ENCODE measurements at regions not wholly inside any gene's neighbourhood (a gene's known extent, or its start where the extent isn't known, plus 50 kb on each side); places are given as distances from the start of the nearest gene placed in this dataset.
A peak's percentile ranks its signal among the peaks of the same experiment; 100 is the strongest.

DNA sequence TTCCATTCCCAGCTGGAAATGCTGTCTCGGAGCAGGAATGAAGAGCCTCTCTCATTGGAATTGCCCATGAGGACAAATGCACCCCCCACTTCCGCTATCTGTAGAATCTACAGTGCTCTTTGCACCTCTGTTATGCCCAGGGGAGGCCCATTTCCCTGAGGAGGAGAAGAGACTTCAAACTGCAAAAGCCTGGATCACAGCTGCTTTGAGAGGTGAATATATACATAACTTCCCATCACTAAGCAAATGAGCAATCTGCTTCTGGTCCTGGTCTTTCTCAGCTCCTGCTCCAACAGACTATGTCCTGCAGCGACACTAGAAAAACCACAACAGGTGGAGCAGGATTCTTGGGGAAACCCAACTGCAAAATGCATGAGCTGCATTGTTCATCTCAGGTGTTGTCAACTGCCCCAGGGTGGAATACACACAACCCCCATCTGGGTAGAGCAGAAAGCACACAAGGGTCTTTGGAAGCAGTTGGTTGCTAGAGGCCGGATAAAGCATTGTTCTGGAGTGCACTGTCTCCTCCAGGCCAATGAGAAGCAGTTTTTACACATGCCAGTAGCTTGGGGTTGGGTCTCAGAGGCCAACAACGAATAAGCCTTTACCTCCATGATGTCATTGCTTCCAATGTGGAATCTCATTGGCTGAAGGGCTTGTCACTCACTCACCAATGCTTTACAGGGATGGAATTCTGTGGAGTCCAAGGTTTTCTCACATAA lies 67.7 kb upstream of the RAB4A start:
- no peaks in the 10 kb centered on the region for H3K27me3 Mint-ChIP-seq
- H3K36me3 Mint-ChIP-seq = no peaks in the 10 kb centered on the region
- H3K4me3 Mint-ChIP-seq = peak overlapping the region; percentile 1
- no peak for DNase-seq (ENCODE audit: extremely low spot score, unreplicated experiment)
- peaks cover 4% of the 10 kb centered on the region for H3K9me3 Mint-ChIP-seq
- peaks cover 59% of the 10 kb centered on the region for H3K4me1 Mint-ChIP-seq (ENCODE audit: unreplicated experiment)
- TF ChIP-seq, protein P1, sequence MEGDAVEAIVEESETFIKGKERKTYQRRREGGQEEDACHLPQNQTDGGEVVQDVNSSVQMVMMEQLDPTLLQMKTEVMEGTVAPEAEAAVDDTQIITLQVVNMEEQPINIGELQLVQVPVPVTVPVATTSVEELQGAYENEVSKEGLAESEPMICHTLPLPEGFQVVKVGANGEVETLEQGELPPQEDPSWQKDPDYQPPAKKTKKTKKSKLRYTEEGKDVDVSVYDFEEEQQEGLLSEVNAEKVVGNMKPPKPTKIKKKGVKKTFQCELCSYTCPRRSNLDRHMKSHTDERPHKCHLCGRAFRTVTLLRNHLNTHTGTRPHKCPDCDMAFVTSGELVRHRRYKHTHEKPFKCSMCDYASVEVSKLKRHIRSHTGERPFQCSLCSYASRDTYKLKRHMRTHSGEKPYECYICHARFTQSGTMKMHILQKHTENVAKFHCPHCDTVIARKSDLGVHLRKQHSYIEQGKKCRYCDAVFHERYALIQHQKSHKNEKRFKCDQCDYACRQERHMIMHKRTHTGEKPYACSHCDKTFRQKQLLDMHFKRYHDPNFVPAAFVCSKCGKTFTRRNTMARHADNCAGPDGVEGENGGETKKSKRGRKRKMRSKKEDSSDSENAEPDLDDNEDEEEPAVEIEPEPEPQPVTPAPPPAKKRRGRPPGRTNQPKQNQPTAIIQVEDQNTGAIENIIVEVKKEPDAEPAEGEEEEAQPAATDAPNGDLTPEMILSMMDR (conservative IDR thresholded peaks at IDR 0.05) = no peak
- peak overlapping the region; percentile 82 for H3K27ac Mint-ChIP-seq

DNA sequence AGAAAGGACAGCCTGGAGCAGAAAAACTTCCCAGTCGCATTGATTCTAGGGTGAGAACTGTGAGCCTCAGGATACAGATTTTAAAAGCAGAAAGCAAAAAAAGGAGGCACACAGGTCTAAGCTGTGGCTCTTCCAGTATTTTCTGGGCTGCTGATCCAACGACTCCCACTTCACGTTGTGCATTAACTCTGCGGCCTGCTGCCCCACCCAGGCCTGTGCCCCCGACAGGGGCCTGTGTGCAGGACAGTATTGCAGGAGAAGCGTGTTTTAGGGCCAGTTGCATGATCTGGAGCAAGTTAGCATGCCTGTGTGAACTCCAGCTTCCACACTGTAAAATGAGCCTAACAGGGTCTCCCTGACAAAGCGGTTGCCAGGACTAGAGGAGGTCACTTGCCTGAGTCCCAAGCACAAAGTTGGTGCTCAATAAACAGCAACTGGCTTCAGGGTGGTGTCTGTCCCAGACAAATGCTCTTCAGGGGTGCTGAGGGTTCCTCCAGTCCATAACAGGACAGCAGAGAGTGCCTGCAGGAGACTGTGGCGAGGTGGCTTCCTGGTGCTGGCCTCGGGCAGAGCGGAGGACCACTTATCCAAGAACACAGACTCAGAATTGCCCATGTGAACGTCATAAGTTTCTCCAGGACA lies 66.8 kb upstream of the RAB4A start:
- H3K27ac Mint-ChIP-seq = peak overlapping the region; percentile 82
- peaks cover 53% of the 10 kb centered on the region for H3K4me1 Mint-ChIP-seq (ENCODE audit: unreplicated experiment)
- no peaks in the 10 kb centered on the region for H3K36me3 Mint-ChIP-seq
- no peaks in the 10 kb centered on the region for H3K27me3 Mint-ChIP-seq
- TF ChIP-seq, protein P1 (conservative IDR thresholded peaks at IDR 0.05) = no peak
- H3K4me3 Mint-ChIP-seq = no peak overlapping the region
- no peak for DNase-seq (ENCODE audit: extremely low spot score, unreplicated experiment)
- peaks cover 4% of the 10 kb centered on the region for H3K9me3 Mint-ChIP-seq

DNA sequence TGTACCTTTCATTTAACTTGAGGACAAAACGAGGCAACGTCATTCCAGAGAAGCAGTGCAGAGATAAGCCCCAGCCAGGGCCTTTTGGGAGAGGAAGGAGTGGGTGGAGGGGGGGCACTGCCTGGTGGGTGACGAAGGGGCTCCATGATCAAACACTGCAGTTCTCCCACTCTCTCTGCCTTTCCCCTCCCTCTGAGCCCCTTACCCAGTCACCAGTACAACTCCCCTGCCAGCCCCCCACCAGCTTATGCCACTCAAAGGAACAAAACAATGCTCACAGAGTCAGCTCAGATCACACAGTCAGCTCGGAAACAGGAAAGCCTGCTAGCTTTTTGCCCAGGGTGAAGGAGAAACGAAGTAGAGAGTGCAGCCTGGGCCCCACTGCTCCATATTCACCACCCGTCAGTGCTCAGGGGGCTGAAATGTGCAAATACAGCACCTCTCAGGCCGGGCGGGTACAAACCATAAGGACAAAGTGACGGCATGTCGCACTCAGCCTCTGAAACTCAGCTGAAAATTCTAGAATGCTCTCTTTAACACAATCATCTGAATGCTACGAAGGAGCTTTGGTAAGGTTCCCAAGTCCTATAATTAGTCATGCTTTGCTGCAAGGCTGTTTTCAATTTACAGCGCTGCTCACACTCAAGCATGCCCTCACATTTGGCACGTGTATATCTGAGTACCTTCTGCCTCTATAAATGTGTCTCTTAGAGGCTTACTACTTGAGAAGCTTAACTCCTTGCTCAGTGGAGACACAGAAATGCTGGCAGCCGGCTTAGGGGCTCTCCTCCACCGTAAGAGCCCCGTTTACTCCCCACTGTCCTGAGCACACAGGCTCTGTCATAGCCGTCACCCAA lies 65.8 kb upstream of the RAB4A start:
- TF ChIP-seq, protein P1 (conservative IDR thresholded peaks at IDR 0.05) = no peak
- Mint-ChIP-seq H3K27me3 (no peaks in the 10 kb centered on the region), H3K36me3 (no peaks in the 10 kb centered on the region), H3K27ac (peak overlapping the region; percentile 79), H3K4me3 (no peak overlapping the region), H3K4me1 (ENCODE audit: unreplicated experiment) (peaks cover 51% of the 10 kb centered on the region), H3K9me3 (peaks cover 4% of the 10 kb centered on the region)
- no peak for DNase-seq (ENCODE audit: extremely low spot score, unreplicated experiment)

DNA sequence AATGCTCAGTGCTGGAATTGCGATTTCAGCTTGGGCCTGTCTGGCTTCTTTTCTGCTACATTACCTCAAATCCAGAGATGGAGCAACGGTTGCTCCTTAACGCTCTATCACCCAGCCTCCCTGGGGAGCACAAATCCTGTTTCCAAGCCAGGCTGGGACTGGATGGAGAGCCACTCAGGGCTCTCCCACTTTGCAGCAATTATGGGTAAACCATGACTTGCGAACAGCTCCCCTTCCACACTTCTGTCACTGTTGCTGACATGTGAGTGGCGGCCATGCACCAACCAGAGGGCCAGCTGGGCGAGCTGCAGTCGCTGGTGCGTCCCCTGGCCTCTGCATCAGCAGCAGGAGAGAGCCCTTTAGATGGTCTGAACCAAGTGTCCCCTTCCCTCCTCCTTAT lies 65.1 kb upstream of the RAB4A start:
- Mint-ChIP-seq H3K36me3 (no peaks in the 10 kb centered on the region), H3K27ac (peak overlapping the region; percentile 79), H3K4me1 (ENCODE audit: unreplicated experiment) (peaks cover 49% of the 10 kb centered on the region), H3K4me3 (no peak overlapping the region), H3K27me3 (no peaks in the 10 kb centered on the region), H3K9me3 (peaks cover 4% of the 10 kb centered on the region)
- no peak for DNase-seq (ENCODE audit: extremely low spot score, unreplicated experiment)
- TF ChIP-seq, protein P1 (conservative IDR thresholded peaks at IDR 0.05) = no peak

DNA sequence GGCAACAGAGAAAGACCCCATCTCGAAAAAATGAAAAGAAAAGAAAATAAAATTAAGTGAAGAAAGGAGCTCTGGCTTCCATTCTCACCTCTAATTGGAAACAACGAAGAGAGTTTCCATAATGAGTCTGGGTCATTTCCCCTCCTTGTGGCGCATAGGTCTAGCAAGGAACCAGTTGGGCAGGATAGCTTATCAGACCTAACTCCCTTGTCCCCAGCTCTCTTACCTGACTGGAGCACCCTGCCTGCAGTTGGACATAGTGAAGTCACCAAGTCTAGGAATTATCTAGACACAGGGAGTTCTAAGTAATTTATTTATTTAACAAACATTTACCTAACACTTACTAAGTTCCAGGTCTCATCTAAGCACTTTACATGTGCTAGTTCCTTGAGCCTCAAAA lies 63.0 kb upstream of the RAB4A start:
- no peak overlapping the region for H3K4me3 Mint-ChIP-seq
- TF ChIP-seq, protein P1 (conservative IDR thresholded peaks at IDR 0.05) = no peak
- H3K4me1 Mint-ChIP-seq (ENCODE audit: unreplicated experiment) = peaks cover 42% of the 10 kb centered on the region
- peak overlapping the region; percentile 98 for H3K27ac Mint-ChIP-seq
- no peaks in the 10 kb centered on the region for H3K27me3 Mint-ChIP-seq
- peaks cover 4% of the 10 kb centered on the region for H3K9me3 Mint-ChIP-seq
- no peaks in the 10 kb centered on the region for H3K36me3 Mint-ChIP-seq
- no peak for DNase-seq (ENCODE audit: extremely low spot score, unreplicated experiment)

All from type B pancreatic cell (in vitro differentiated cells).